Breast epithelium (tissue), 4 donors: ENCODE measurements at regions not wholly inside any gene's neighbourhood (a gene's known extent, or its start where the extent isn't known, plus 50 kb on each side); places are given as distances from the start of the nearest gene placed in this dataset.

Experiments
- DNase-seq, 2 donors: peaks; one replicate each; pipeline ENCODE4 v3.0.0-alpha.2; 2019; ENCODE audit warnings: low spot score in 2 of 2
- H3K27ac ChIP-seq, 2 donors: fragments of 200-600 bp; sonication (generic) in 1 of 2; one replicate each; pipeline ENCODE4 v1.5.1; 2016 to 2019; ENCODE audit warnings: mild to moderate bottlenecking in 1 of 2
- H3K27me3 ChIP-seq, 2 donors: fragments of 200-600 bp; sonication (generic) in 1 of 2; one replicate each; pipeline versions ENCODE4 v1.5.1 to v1.6.0; 2017 to 2019; ENCODE audit warnings: control low read depth in 1 of 2, mild to moderate bottlenecking in 1 of 2
- H3K36me3 ChIP-seq: fragments of 200-600 bp; one replicate; pipeline ENCODE4 v1.5.1; 2019
- H3K4me1 ChIP-seq, 2 donors: fragments of 200-600 bp; sonication (generic); one replicate each; pipeline ENCODE4 v1.5.1; 2016 to 2019; ENCODE audit warnings: control low read depth in 1 of 2
- H3K4me3 ChIP-seq, 3 donors: fragments of 200-600 bp; sonication (generic); 1 replicate in 2 of 3; 2 replicates in 1 of 3; pipeline ENCODE4 v1.5.1; 2016 to 2019; ENCODE audit warnings: mild to moderate bottlenecking in 3 of 3, moderate library complexity in 2 of 3
- H3K9me3 ChIP-seq, 2 donors: fragments of 200-600 bp; sonication (generic) in 1 of 2; one replicate each; pipeline ENCODE4 v1.5.1; 2016 to 2019; ENCODE audit warnings: control low read depth in 1 of 2
- CTCF ChIP-seq, 3 donors: fragments of 450-650 bp; IDR thresholded peaks; one replicate each; pipeline ENCODE4 v1.5.1; 2016 to 2017; ENCODE audit warnings: antibody characterized with exemption in 3 of 3, mild to moderate bottlenecking in 3 of 3, moderate library complexity in 3 of 3
- POLR2A ChIP-seq: fragments of 450-650 bp; IDR thresholded peaks from one replicate; pipeline ENCODE4 v1.6.1; 2016; ENCODE audit warnings: antibody characterized with exemption, mild to moderate bottlenecking, moderate library complexity
- POLR2AphosphoS5 ChIP-seq, 3 donors: sonication (generic); formaldehyde crosslinking; IDR thresholded peaks; one replicate each; pipeline ENCODE4 v1.6.1; 2017; ENCODE audit warnings: antibody characterized with exemption in 3 of 3
- intact Hi-C: fragments of 100-400 bp; cut with DNase I; formaldehyde crosslinking; loops from one replicate; pipeline ENCODE4 v1.15.1; 2023; ENCODE audit warnings: low total_unique reads

GRCh38 chr6:137724495-137725211 lies 142.4 kb upstream of the TNFAIP3 start:
- Histone ChIP-seq H3K4me1 (no peaks in the 10 kb centered on the region), H3K27ac (peak overlapping the region in 1 of 2 donors; percentile 21), H3K9me3 (no peaks in the 10 kb centered on the region), H3K4me3 (no peak overlapping the region), H3K27me3 (no peaks in the 10 kb centered on the region), H3K36me3 (no peaks in the 10 kb centered on the region)
- TF ChIP-seq POLR2A: no peak
- no peak for TF ChIP-seq POLR2AphosphoS5 (IDR thresholded peaks at IDR 0.05)
- TF ChIP-seq CTCF (IDR thresholded peaks at IDR 0.05): no peak
- peak in 1 of 2 donors; percentile 46 for DNase-seq
- intact Hi-C loops: no loop called here

GRCh38 chr6:137725949-137726348 lies 141.1 kb upstream of the TNFAIP3 start:
- Histone ChIP-seq H3K27ac (no peak overlapping the region), H3K4me3 (no peak overlapping the region), H3K36me3 (no peaks in the 10 kb centered on the region), H3K27me3 (no peaks in the 10 kb centered on the region), H3K4me1 (no peaks in the 10 kb centered on the region), H3K9me3 (no peaks in the 10 kb centered on the region)
- intact Hi-C loops: no loop called here
- no peak for DNase-seq
- TF ChIP-seq CTCF (IDR thresholded peaks at IDR 0.05): no peak
- TF ChIP-seq POLR2AphosphoS5 (IDR thresholded peaks at IDR 0.05): no peak
- no peak for TF ChIP-seq POLR2A

GRCh38 chr6:137726582-137726981 lies 140.5 kb upstream of the TNFAIP3 start:
- TF ChIP-seq POLR2A (no peak), POLR2AphosphoS5 (IDR thresholded peaks at IDR 0.05) (no peak), CTCF (IDR thresholded peaks at IDR 0.05) (no peak)
- H3K27ac ChIP-seq: no peak overlapping the region
- no peaks in the 10 kb centered on the region for H3K9me3 ChIP-seq
- no peak for DNase-seq
- intact Hi-C loops: no loop called here
- no peaks in the 10 kb centered on the region for H3K27me3 ChIP-seq
- no peaks in the 10 kb centered on the region for H3K4me1 ChIP-seq
- H3K36me3 ChIP-seq: no peaks in the 10 kb centered on the region
- H3K4me3 ChIP-seq: no peak overlapping the region

GRCh38 chr6:137727216-137727765 lies 139.8 kb upstream of the TNFAIP3 start:
- intact Hi-C loops: no loop called here
- TF ChIP-seq POLR2AphosphoS5 (IDR thresholded peaks at IDR 0.05) (no peak), POLR2A (no peak), CTCF (IDR thresholded peaks at IDR 0.05) (no peak)
- no peak for DNase-seq
- Histone ChIP-seq H3K4me3 (no peak overlapping the region), H3K27ac (no peak overlapping the region), H3K9me3 (no peaks in the 10 kb centered on the region), H3K27me3 (no peaks in the 10 kb centered on the region), H3K4me1 (no peaks in the 10 kb centered on the region), H3K36me3 (no peaks in the 10 kb centered on the region)
